ENCODE measurements at regions not wholly inside any gene's neighbourhood (a gene's known extent, or its start where the extent isn't known, plus 50 kb on each side); places are given as distances from the start of the nearest gene placed in this dataset.

DNA sequence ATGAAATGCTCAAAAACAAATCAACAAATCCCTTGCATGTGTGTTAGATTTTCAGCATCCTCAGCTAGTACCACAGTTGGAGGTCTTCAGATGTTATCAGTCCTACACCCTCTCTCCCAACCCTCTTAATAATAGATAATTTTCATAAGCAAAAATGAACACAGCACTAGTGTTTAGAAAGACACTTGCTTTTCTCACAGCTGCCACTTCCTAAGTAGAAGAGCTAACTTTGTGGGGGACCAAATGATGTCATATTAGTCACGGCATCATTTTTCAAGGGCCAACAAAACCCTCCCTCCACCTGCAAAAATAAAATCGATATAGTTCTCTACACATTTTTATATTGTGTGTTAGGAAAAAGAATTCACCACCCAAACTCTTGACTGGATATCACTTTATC lies 163.5 kb upstream of the GYPA start:
- Histone ChIP-seq H3K27ac (ENCODE audit: low read depth) (no peak overlapping the region), H3K9me2 (ENCODE audit: insufficient read depth) (0 out of 2 replicates have a peak, but pooled peaks cover 5% of the 10 kb centered on the region), H3K27me3 (ENCODE audit: insufficient read depth) (no peaks in the 10 kb centered on the region), H4K20me1 (replicated peaks; ENCODE audit: insufficient read depth) (no peaks in the 10 kb centered on the region), H3K4me3 (no peak overlapping the region), H3K79me2 (replicated peaks; ENCODE audit: insufficient read depth) (no peaks in the 10 kb centered on the region), H3K4me1 (ENCODE audit: insufficient read depth) (peaks cover 3% of the 10 kb centered on the region; the same call in 1 of the 2 replicates), H3K4me2 (no peak overlapping the region), H2AFZ (peak overlapping the region; percentile 16; the same call in 1 of the 2 replicates), H3K36me3 (ENCODE audit: insufficient read depth) (no peaks in the 10 kb centered on the region), H3F3A (replicated peaks; ENCODE audit: low read depth) (no peaks in the 10 kb centered on the region)
- H3K36me3 Mint-ChIP-seq (ENCODE audit: low read depth), result no peaks in the 10 kb centered on the region
- H3K27ac Mint-ChIP-seq, result no peak overlapping the region
- no peaks in the 10 kb centered on the region for H3K27me3 Mint-ChIP-seq (ENCODE audit: insufficient read depth, low read depth, poor library complexity)
- ATAC-seq, result no peak
- H3K4me3 Mint-ChIP-seq, result no peak overlapping the region
- no peak for DNase-seq (ENCODE audit: low spot score)
- no peaks in the 10 kb centered on the region; the same call in 2 of the 3 replicates for H3K9me3 Mint-ChIP-seq
- peaks cover 8% of the 10 kb centered on the region; the same call in 2 of the 3 replicates for H3K4me1 Mint-ChIP-seq
- no peak for TF ChIP-seq POLR2AphosphoS5 (IDR thresholded peaks at IDR 0.05; ENCODE audit: low read depth)
- TF ChIP-seq EZH2phosphoT487 (IDR thresholded peaks at IDR 0.05; ENCODE audit: unreplicated experiment), result no peak
- TF ChIP-seq, protein P1, sequence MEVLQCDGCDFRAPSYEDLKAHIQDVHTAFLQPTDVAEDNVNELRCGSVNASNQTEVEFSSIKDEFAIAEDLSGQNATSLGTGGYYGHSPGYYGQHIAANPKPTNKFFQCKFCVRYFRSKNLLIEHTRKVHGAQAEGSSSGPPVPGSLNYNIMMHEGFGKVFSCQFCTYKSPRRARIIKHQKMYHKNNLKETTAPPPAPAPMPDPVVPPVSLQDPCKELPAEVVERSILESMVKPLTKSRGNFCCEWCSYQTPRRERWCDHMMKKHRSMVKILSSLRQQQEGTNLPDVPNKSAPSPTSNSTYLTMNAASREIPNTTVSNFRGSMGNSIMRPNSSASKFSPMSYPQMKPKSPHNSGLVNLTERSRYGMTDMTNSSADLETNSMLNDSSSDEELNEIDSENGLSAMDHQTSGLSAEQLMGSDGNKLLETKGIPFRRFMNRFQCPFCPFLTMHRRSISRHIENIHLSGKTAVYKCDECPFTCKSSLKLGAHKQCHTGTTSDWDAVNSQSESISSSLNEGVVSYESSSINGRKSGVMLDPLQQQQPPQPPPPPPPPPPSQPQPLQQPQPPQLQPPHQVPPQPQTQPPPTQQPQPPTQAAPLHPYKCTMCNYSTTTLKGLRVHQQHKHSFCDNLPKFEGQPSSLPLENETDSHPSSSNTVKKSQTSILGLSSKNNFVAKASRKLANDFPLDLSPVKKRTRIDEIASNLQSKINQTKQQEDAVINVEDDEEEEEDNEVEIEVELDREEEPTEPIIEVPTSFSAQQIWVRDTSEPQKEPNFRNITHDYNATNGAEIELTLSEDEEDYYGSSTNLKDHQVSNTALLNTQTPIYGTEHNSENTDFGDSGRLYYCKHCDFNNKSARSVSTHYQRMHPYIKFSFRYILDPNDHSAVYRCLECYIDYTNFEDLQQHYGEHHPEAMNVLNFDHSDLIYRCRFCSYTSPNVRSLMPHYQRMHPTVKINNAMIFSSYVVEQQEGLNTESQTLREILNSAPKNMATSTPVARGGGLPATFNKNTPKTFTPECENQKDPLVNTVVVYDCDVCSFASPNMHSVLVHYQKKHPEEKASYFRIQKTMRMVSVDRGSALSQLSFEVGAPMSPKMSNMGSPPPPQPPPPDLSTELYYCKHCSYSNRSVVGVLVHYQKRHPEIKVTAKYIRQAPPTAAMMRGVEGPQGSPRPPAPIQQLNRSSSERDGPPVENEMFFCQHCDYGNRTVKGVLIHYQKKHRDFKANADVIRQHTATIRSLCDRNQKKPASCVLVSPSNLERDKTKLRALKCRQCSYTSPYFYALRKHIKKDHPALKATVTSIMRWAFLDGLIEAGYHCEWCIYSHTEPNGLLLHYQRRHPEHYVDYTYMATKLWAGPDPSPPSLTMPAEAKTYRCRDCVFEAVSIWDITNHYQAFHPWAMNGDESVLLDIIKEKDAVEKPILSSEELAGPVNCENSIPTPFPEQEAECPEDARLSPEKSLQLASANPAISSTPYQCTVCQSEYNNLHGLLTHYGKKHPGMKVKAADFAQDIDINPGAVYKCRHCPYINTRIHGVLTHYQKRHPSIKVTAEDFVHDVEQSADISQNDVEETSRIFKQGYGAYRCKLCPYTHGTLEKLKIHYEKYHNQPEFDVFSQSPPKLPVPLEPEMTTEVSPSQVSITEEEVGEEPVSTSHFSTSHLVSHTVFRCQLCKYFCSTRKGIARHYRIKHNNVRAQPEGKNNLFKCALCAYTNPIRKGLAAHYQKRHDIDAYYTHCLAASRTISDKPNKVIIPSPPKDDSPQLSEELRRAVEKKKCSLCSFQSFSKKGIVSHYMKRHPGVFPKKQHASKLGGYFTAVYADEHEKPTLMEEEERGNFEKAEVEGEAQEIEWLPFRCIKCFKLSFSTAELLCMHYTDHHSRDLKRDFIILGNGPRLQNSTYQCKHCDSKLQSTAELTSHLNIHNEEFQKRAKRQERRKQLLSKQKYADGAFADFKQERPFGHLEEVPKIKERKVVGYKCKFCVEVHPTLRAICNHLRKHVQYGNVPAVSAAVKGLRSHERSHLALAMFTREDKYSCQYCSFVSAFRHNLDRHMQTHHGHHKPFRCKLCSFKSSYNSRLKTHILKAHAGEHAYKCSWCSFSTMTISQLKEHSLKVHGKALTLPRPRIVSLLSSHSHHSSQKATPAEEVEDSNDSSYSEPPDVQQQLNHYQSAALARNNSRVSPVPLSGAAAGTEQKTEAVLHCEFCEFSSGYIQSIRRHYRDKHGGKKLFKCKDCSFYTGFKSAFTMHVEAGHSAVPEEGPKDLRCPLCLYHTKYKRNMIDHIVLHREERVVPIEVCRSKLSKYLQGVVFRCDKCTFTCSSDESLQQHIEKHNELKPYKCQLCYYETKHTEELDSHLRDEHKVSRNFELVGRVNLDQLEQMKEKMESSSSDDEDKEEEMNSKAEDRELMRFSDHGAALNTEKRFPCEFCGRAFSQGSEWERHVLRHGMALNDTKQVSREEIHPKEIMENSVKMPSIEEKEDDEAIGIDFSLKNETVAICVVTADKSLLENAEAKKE (CRISPR knock-in tag; IDR thresholded peaks at IDR 0.05), result no peak
- TF ChIP-seq, protein P2, sequence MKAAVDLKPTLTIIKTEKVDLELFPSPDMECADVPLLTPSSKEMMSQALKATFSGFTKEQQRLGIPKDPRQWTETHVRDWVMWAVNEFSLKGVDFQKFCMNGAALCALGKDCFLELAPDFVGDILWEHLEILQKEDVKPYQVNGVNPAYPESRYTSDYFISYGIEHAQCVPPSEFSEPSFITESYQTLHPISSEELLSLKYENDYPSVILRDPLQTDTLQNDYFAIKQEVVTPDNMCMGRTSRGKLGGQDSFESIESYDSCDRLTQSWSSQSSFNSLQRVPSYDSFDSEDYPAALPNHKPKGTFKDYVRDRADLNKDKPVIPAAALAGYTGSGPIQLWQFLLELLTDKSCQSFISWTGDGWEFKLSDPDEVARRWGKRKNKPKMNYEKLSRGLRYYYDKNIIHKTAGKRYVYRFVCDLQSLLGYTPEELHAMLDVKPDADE (IDR thresholded peaks at IDR 0.05), result no peak
- no peak for TF ChIP-seq ZNF114 (CRISPR knock-in tag; IDR thresholded peaks at IDR 0.05)
- no peak for TF ChIP-seq EZH2 (IDR thresholded peaks at IDR 0.05; ENCODE audit: low read depth, unreplicated experiment)
